ENCODE measurements at regions not wholly inside any gene's neighbourhood (a gene's known extent, or its start where the extent isn't known, plus 50 kb on each side); places are given as distances from the start of the nearest gene placed in this dataset.

GRCh38 chr15:70284438-70285214 is 186.9 kb upstream of the TLE3 start:
- H4K8ac ChIP-seq (replicated peaks; ENCODE audit: insufficient read length, low read depth, low read length) = no peak overlapping the region
- H3K4me3 Mint-ChIP-seq = no peak overlapping the region
- H3K9ac ChIP-seq (ENCODE audit: extremely low read depth, insufficient read length, low read length) = no peak overlapping the region

More at GRCh38 chr15:70284438-70285214, 186.9 kb upstream of the TLE3 start:
- Histone ChIP-seq H3K23ac (ENCODE audit: insufficient read length, low read depth, low read length) (no peak overlapping the region), H3K23me2 (ENCODE audit: insufficient read length, low read depth, low read length, poor library complexity, severe bottlenecking) (no peaks in the 10 kb centered on the region), H4K20me1 (ENCODE audit: control insufficient read depth, insufficient read depth, insufficient read length) (no peaks in the 10 kb centered on the region), H2BK5ac (ENCODE audit: insufficient read length, low read length) (no peak overlapping the region), H3K56ac (ENCODE audit: insufficient read length, low read depth, low read length) (no peak overlapping the region), H3K79me2 (ENCODE audit: insufficient read depth, low read length) (no peaks in the 10 kb centered on the region), H3K4ac (ENCODE audit: low read depth, low read length) (no peak overlapping the region), H2AK5ac (ENCODE audit: insufficient read length, low read length) (no peak overlapping the region), H3K27me3 (ENCODE audit: insufficient read depth, low read length) (no peaks in the 10 kb centered on the region), H3K4me1 (ENCODE audit: insufficient read depth, low read length) (no peaks in the 10 kb centered on the region; the same call in 1 of the 2 replicates), H4K91ac (ENCODE audit: insufficient read length, low read depth, low read length) (no peak overlapping the region), H3K9me3 (ENCODE audit: control insufficient read depth, low read depth, low read length) (no peaks in the 10 kb centered on the region), H3T11ph (ENCODE audit: low read length) (no peak overlapping the region), H3K4me2 (ENCODE audit: insufficient read depth, insufficient read length, low read length) (no peak overlapping the region), H2BK12ac (ENCODE audit: insufficient read length, low read depth, low read length) (no peak overlapping the region), H2AFZ (ENCODE audit: low read length) (no peak overlapping the region), H4K5ac (ENCODE audit: insufficient read length, low read depth, low read length) (no peak overlapping the region), H2BK120ac (ENCODE audit: low read depth, low read length, poor library complexity, severe bottlenecking) (no peak overlapping the region), H3K27ac (ENCODE audit: insufficient read length, low read depth, low read length) (no peak overlapping the region), H3K14ac (ENCODE audit: insufficient read depth, low read length) (no peak overlapping the region), H2BK20ac (ENCODE audit: low read depth, low read length, poor library complexity, severe bottlenecking) (no peak overlapping the region), H3K79me1 (ENCODE audit: insufficient read depth, low read depth, low read length, poor library complexity, severe bottlenecking) (no peaks in the 10 kb centered on the region), H2BK15ac (ENCODE audit: low read depth, low read length) (no peak overlapping the region), H3K18ac (ENCODE audit: insufficient read length, low read depth, low read length) (no peak overlapping the region)
- no peak for DNase-seq
- Mint-ChIP-seq H3K36me3 (ENCODE audit: insufficient read depth in 1 of 3, low read depth in 3 of 3) (no peaks in the 10 kb centered on the region), H3K9me3 (no peaks in the 10 kb centered on the region), H3K27me3 (ENCODE audit: low read depth) (peaks cover 2% of the 10 kb centered on the region; the same call in 1 of the 2 replicates), H3K27ac (no peak overlapping the region), H3K4me1 (peaks cover 31 to 35% of the 10 kb centered on the region in 2 experiments)
- no peak for TF ChIP-seq CTCF (conservative IDR thresholded peaks at IDR 0.05)
- no CpG with 5 or more reads among the region's 9 CpGs for WGBS (ENCODE audit: extremely low coverage, insufficient read length, low lambda C conversion rate)
